SK-N-SH (cell line): ENCODE measurements at regions not wholly inside any gene's neighbourhood (a gene's known extent, or its start where the extent isn't known, plus 50 kb on each side); places are given as distances from the start of the nearest gene placed in this dataset.

ENCODE experiments used
- CTCF ChIA-PET: fragments of 300-600, 350-600 bp; formaldehyde crosslinking; extraction: SDS; loops from one replicate; lab custom pipeline; 2021; lab: Yijun Ruan, JAX
- POLR2A ChIA-PET: fragments of 350-600 bp; sonication (Branson Sonifier 250); formaldehyde crosslinking; extraction: SDS; loops from one replicate; lab custom pipeline; 2020; ENCODE audit warnings: antibody characterized with exemption, inconsistent platforms; lab: Yijun Ruan, JAX
- DNase-seq: peaks from one replicate; pipeline ENCODE4 v3.0.0; 2012
- H2AFZ ChIP-seq: fragments of 200-600 bp; sonication (generic); 2 replicates; pipeline ENCODE4 v1.8.1; 2016; ENCODE audit warnings: antibody characterized with exemption, mild to moderate bottlenecking, low read depth
- H3F3A ChIP-seq: fragments of 200-600 bp; sonication (generic); replicated peaks from 2 replicates; pipeline ENCODE3; 2016; ENCODE audit warnings: antibody characterized with exemption, mild to moderate bottlenecking; ENCODE audit not compliant: insufficient read depth
- H3K27ac ChIP-seq, 2 experiments: fragments of 200-500 bp in 1 of 2; fragments of 200-600 bp in 1 of 2; sonication (Bioruptor generic) in 1 of 2; sonication (generic), shearing (Covaris generic) in 1 of 2; 2 replicates each; pipeline versions ENCODE4 v1.5.1 to v1.6.1; 2014 to 2016; ENCODE audit warnings: low read depth in 2 of 2, inconsistent platforms in 1 of 2, low read length in 1 of 2, mild to moderate bottlenecking in 1 of 2, mixed read lengths in 1 of 2
- H3K27me3 ChIP-seq: fragments of 200-600 bp; sonication (generic), shearing (Covaris generic); 2 replicates; pipeline ENCODE4 v1.6.1; 2016; ENCODE audit warnings: mixed run types; ENCODE audit not compliant: insufficient read depth
- H3K36me3 ChIP-seq, 2 experiments: fragments of 200-500 bp in 1 of 2; fragments of 200-600 bp in 1 of 2; sonication (Bioruptor generic) in 1 of 2; sonication (generic) in 1 of 2; replicated peaks in 1 of 2; 2 replicates each; pipeline versions ENCODE3 to v1.5.1; 2014 to 2016; ENCODE audit warnings: low read length in 1 of 2, mild to moderate bottlenecking in 1 of 2; ENCODE audit not compliant: insufficient read depth in 2 of 2, control insufficient read depth in 1 of 2
- H3K4me1 ChIP-seq, 2 experiments: fragments of 200-500 bp in 1 of 2; fragments of 200-600 bp in 1 of 2; sonication (Bioruptor generic) in 1 of 2; sonication (generic), shearing (Covaris generic) in 1 of 2; 2 replicates each; pipeline versions ENCODE4 v1.5.1 to v1.6.1; 2014 to 2016; ENCODE audit warnings: low read depth in 1 of 2, low read length in 1 of 2, mixed run types in 1 of 2; ENCODE audit not compliant: insufficient read depth in 2 of 2, control insufficient read depth in 1 of 2
- H3K4me2 ChIP-seq: fragments of 200-600 bp; sonication (generic), shearing (Covaris generic); 2 replicates; pipeline ENCODE4 v1.6.1; 2017; ENCODE audit warnings: mixed run types
- H3K4me3 ChIP-seq, 2 experiments: fragments of 200-500 bp in 1 of 2; fragments of 200-600 bp in 1 of 2; sonication (Bioruptor generic) in 1 of 2; sonication (generic), shearing (Covaris generic) in 1 of 2; 2 replicates each; pipeline versions ENCODE4 v1.5.1 to v1.8.1; 2014 to 2016; ENCODE audit warnings: low read depth in 2 of 2, inconsistent platforms in 1 of 2, low read length in 1 of 2, mild to moderate bottlenecking in 1 of 2, mixed read lengths in 1 of 2, moderate library complexity in 1 of 2
- H3K79me2 ChIP-seq: fragments of 200-600 bp; sonication (generic); 2 replicates; pipeline ENCODE4 v1.8.1; 2017; ENCODE audit warnings: mild to moderate bottlenecking; ENCODE audit not compliant: insufficient read depth
- H3K9ac ChIP-seq: fragments of 200-600 bp; sonication (generic); 2 replicates; pipeline ENCODE4 v1.6.1; 2017; ENCODE audit warnings: mixed run types
- H3K9me2 ChIP-seq: fragments of 200-600 bp; sonication (generic); 2 replicates; pipeline ENCODE4 v1.6.1; 2017; ENCODE audit warnings: mixed run types
- H3K9me3 ChIP-seq: fragments of 200-600 bp; sonication (generic); 2 replicates; pipeline ENCODE4 v1.6.1; 2017; ENCODE audit warnings: mixed run types, mild to moderate bottlenecking, moderate library complexity
- H4K20me1 ChIP-seq: fragments of 200-600 bp; sonication (generic); 2 replicates; pipeline ENCODE4 v1.6.1; 2017; ENCODE audit warnings: mild to moderate bottlenecking, mixed run types; ENCODE audit not compliant: insufficient read depth
- ELF1 ChIP-seq: IDR thresholded peaks from 2 replicates; pipeline ENCODE4 v1.4.0; 2012
- EP300 ChIP-seq, 2 experiments: IDR thresholded peaks; 2 replicates each; pipeline versions ENCODE4 v1.4.0 to v1.6.1; 2012; ENCODE audit warnings: borderline replicate concordance in 1 of 2, low read depth in 1 of 2, low read length in 1 of 2
- FOSL2 ChIP-seq: IDR thresholded peaks from 2 replicates; pipeline ENCODE4 v1.4.0; 2012; ENCODE audit warnings: low read depth, mild to moderate bottlenecking, moderate library complexity, borderline replicate concordance
- FOXJ3 ChIP-seq: sonication (generic); formaldehyde crosslinking; IDR thresholded peaks from 2 replicates; pipeline ENCODE4 v1.5.1; 2020; ENCODE audit warnings: mild to moderate bottlenecking, missing genetic modification reagents
- GABPA ChIP-seq: IDR thresholded peaks from 2 replicates; pipeline ENCODE4 v1.4.0; 2012; ENCODE audit warnings: low read depth, mild to moderate bottlenecking
- RAD21 ChIP-seq: IDR thresholded peaks from 2 replicates; pipeline ENCODE4 v1.6.1; 2012; ENCODE audit warnings: mild to moderate bottlenecking, low read length
- RFX5 ChIP-seq: IDR thresholded peaks from 2 replicates; pipeline ENCODE4 v1.6.1; 2012; ENCODE audit warnings: mild to moderate bottlenecking, improper control_type of control experiment, low read length
- TEAD4 ChIP-seq: IDR thresholded peaks from 2 replicates; pipeline ENCODE4 v1.4.0; 2012; ENCODE audit warnings: mild to moderate bottlenecking, borderline replicate concordance; ENCODE audit not compliant: insufficient read depth
- YY1 ChIP-seq: IDR thresholded peaks from 2 replicates; pipeline ENCODE4 v1.4.0; 2012; ENCODE audit warnings: low read depth, mild to moderate bottlenecking
- WGBS: methylation state at CpG from one replicate; pipeline ENCODE4 v1.1.6; 2017; ENCODE audit warnings: low lambda C conversion rate; 5-methylcytosine and 5-hydroxymethylcytosine counted together
- TF ChIP-seq, protein P1 (sequence below): IDR thresholded peaks from 2 replicates; pipeline ENCODE4; 2012
- TF ChIP-seq, protein P2 (sequence below): fragments of 150-350 bp; IDR thresholded peaks from 2 replicates; pipeline ENCODE4 v1.6.1; 2017; ENCODE audit warnings: antibody characterized with exemption, low read length, low read depth, borderline replicate concordance
- TF ChIP-seq, protein P3 (sequence below): fragments of 200-600 bp; sonication (generic); IDR thresholded peaks from 2 replicates; pipeline ENCODE4 v1.6.1; 2017; ENCODE audit warnings: antibody characterized with exemption, mild to moderate bottlenecking, moderate library complexity
- TF ChIP-seq, protein P4 (sequence below): IDR thresholded peaks from 2 replicates; pipeline ENCODE4 v1.4.0; 2012; ENCODE audit warnings: low read depth, borderline replicate concordance

DNA sequence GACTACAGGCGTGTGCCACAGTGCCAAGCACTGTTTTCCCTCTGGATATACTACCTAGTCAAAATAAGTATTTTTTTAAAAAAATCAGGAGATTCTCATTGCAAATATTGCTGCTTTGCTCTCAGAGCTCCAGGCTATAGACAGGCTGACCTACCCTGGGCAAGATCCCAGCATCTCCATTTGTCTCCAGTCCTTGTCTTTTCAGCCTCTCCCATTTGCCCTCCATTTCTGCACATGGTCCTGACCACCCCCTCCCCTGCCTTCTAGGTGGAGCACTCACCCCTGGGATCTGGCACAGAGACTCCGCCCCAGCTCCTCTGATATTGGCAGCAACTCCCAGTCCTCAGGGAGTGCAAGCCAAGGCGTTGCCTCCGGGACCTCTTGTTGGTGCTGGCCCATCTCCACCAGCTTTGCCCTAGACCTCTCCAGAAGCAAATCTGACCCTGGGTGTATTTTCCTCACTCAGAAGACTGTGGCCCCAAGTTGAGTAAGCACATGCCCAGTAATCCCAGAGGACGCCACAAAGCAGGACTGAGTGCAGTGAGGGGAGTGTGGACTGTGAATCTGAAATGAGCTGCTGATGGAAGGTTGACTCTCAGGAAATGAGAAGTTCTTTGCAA is 120.6 kb downstream of the MTPAP start:
- no peak overlapping the region for H3K27ac ChIP-seq
- H3K79me2 ChIP-seq = no peaks in the 10 kb centered on the region
- no peaks in the 10 kb centered on the region for H3F3A ChIP-seq
- CTCF ChIA-PET = interaction anchor here (0.9 to 3.0 kb wide), 3 partner anchors 13 to 230 kb away, joined by 3 to 7 read pairs (median 3); no protein-coding TSS in a partner anchor
- H3K36me3 ChIP-seq = no peaks in the 10 kb centered on the region
- WGBS = 90% methylated on average over 5 of the region's 5 CpGs
- peaks cover 0 to 9% of the 10 kb centered on the region in 2 experiments; a peak in 1 of 4 replicates for H3K4me1 ChIP-seq
- no peak overlapping the region for H3K9ac ChIP-seq
- POLR2A ChIA-PET = no interaction called here
- DNase-seq = no peak
- H3K4me3 ChIP-seq = no peak overlapping the region
- no peak overlapping the region for H2AFZ ChIP-seq
- H4K20me1 ChIP-seq = no peaks in the 10 kb centered on the region
- H3K9me2 ChIP-seq = no peaks in the 10 kb centered on the region
- H3K4me2 ChIP-seq = no peak overlapping the region
- no peaks in the 10 kb centered on the region for H3K27me3 ChIP-seq
- TF ChIP-seq, protein P1, sequence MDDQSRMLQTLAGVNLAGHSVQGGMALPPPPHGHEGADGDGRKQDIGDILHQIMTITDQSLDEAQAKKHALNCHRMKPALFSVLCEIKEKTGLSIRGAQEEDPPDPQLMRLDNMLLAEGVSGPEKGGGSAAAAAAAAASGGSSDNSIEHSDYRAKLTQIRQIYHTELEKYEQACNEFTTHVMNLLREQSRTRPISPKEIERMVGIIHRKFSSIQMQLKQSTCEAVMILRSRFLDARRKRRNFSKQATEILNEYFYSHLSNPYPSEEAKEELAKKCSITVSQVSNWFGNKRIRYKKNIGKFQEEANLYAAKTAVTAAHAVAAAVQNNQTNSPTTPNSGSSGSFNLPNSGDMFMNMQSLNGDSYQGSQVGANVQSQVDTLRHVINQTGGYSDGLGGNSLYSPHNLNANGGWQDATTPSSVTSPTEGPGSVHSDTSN = no peak
- no peak for TF ChIP-seq YY1
- TF ChIP-seq EP300 (IDR thresholded peaks at IDR 0.05; ENCODE audit: borderline replicate concordance in 1 of 2, low read depth in 1 of 2, low read length in 1 of 2) = no peak
- TF ChIP-seq RFX5 = no peak
- TF ChIP-seq, protein P2, sequence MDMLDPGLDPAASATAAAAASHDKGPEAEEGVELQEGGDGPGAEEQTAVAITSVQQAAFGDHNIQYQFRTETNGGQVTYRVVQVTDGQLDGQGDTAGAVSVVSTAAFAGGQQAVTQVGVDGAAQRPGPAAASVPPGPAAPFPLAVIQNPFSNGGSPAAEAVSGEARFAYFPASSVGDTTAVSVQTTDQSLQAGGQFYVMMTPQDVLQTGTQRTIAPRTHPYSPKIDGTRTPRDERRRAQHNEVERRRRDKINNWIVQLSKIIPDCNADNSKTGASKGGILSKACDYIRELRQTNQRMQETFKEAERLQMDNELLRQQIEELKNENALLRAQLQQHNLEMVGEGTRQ = no peak
- no peaks in the 10 kb centered on the region for H3K9me3 ChIP-seq

DNA sequence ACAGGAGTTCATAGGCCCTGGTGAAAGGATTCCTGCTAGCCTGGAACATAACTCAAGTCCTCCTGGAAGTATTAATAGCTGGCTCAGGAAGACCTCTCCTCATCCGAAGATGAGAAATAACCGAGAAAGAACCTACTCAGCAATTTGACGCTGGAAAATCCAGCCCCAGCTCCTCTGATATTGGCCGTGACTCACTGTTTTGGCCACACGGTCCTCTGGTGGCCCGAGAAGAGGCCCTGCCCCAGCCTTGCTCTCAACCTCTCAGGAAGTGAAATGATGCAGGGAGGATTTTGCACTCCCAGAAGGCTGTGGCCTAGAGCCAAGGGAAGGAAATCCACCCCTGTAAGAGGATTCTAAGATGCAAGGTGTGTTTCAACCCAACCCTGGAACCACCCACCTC is 121.6 kb downstream of the MTPAP start:
- H4K20me1 ChIP-seq = no peaks in the 10 kb centered on the region
- POLR2A ChIA-PET = no interaction called here
- H3K4me1 ChIP-seq = peaks cover 0 to 5% of the 10 kb centered on the region in 2 experiments; a peak in 1 of 4 replicates
- no peak overlapping the region for H3K4me3 ChIP-seq
- H3K9ac ChIP-seq = no peak overlapping the region
- DNase-seq = no peak
- H3K4me2 ChIP-seq = no peak overlapping the region
- TF ChIP-seq RAD21 (no peak), ELF1 (no peak), TEAD4 (no peak), FOSL2 (no peak), FOXJ3 (CRISPR knock-in tag) (no peak), GABPA (no peak)
- TF ChIP-seq, protein P3, sequence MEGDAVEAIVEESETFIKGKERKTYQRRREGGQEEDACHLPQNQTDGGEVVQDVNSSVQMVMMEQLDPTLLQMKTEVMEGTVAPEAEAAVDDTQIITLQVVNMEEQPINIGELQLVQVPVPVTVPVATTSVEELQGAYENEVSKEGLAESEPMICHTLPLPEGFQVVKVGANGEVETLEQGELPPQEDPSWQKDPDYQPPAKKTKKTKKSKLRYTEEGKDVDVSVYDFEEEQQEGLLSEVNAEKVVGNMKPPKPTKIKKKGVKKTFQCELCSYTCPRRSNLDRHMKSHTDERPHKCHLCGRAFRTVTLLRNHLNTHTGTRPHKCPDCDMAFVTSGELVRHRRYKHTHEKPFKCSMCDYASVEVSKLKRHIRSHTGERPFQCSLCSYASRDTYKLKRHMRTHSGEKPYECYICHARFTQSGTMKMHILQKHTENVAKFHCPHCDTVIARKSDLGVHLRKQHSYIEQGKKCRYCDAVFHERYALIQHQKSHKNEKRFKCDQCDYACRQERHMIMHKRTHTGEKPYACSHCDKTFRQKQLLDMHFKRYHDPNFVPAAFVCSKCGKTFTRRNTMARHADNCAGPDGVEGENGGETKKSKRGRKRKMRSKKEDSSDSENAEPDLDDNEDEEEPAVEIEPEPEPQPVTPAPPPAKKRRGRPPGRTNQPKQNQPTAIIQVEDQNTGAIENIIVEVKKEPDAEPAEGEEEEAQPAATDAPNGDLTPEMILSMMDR = no peak
- TF ChIP-seq, protein P1 = no peak
- TF ChIP-seq, protein P4, sequence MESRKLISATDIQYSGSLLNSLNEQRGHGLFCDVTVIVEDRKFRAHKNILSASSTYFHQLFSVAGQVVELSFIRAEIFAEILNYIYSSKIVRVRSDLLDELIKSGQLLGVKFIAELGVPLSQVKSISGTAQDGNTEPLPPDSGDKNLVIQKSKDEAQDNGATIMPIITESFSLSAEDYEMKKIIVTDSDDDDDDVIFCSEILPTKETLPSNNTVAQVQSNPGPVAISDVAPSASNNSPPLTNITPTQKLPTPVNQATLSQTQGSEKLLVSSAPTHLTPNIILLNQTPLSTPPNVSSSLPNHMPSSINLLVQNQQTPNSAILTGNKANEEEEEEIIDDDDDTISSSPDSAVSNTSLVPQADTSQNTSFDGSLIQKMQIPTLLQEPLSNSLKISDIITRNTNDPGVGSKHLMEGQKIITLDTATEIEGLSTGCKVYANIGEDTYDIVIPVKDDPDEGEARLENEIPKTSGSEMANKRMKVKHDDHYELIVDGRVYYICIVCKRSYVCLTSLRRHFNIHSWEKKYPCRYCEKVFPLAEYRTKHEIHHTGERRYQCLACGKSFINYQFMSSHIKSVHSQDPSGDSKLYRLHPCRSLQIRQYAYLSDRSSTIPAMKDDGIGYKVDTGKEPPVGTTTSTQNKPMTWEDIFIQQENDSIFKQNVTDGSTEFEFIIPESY = no peak
- TF ChIP-seq, all 33 proteins: peak for 0
- Histone ChIP-seq H3K27ac (no peak overlapping the region), H3K36me3 (no peaks in the 10 kb centered on the region), H3K9me3 (no peaks in the 10 kb centered on the region), H3F3A (no peaks in the 10 kb centered on the region), H2AFZ (no peak overlapping the region), H3K9me2 (no peaks in the 10 kb centered on the region), H3K79me2 (no peaks in the 10 kb centered on the region), H3K27me3 (no peaks in the 10 kb centered on the region)
- WGBS = 89% methylated on average over 5 of the region's 6 CpGs
- CTCF ChIA-PET = interaction anchor here (1.4 to 3.0 kb wide), 2 partner anchors 14 to 229 kb away, joined by 3 to 7 read pairs; no protein-coding TSS in a partner anchor
